HCT116 (cell line): ENCODE measurements at regions not wholly inside any gene's neighbourhood (a gene's known extent, or its start where the extent isn't known, plus 50 kb on each side); places are given as distances from the start of the nearest gene placed in this dataset.

ENCODE experiments used
- ATAC-seq: fragments of 200-7000 bp; cut with Tn5 transposase; 2 replicates; pipeline ENCODE4 v1.9.1; 2020; ENCODE audit warnings: mild to moderate bottlenecking, moderate library complexity
- BruUV-seq: library from RNA; stranded (reverse); fragments of 400-500 nt; replicated peaks from 2 replicates; lab custom pipeline; 2021; lab: Mats Ljungman, UMichigan
- CTCF ChIA-PET: fragments of 300-600 bp; sonication (Branson Sonifier 250); formaldehyde crosslinking; loops from one replicate; lab custom pipeline; 2021; ENCODE audit warnings: antibody characterized with exemption; lab: Charles Lee
- POLR2A ChIA-PET: fragments of 300-600, 350-600 bp; sonication (Branson Sonifier 250); formaldehyde crosslinking; loops from one replicate; lab custom pipeline; 2021; ENCODE audit warnings: antibody characterized with exemption; lab: Charles Lee
- RAD21 ChIA-PET, 2 experiments: fragments of 300-600 bp; sonication (Branson Sonifier 250); formaldehyde crosslinking; loops; one replicate each; lab custom pipeline; 2023; ENCODE audit warnings: low total read pairs in 2 of 2; ENCODE audit not compliant: uncharacterized antibody in 2 of 2, unreplicated experiment in 2 of 2, low non-redundant PET in 1 of 2; lab: Charles Lee
- DNase-seq: peaks from one replicate; pipeline ENCODE4 v3.0.0-alpha.2; 2010; ENCODE audit warnings: low read depth, low spot score
- H2AFZ ChIP-seq: fragments of 200-600 bp; shearing (Covaris generic), sonication (generic); 2 replicates; pipeline ENCODE4 v1.6.1; 2017; ENCODE audit warnings: low read depth, mixed run types, mixed read lengths, antibody characterized with exemption, low read length; ENCODE audit not compliant: poor library complexity, severe bottlenecking
- H3K27ac ChIP-seq: 2 replicates; pipeline ENCODE4 v1.5.1; 2012; ENCODE audit warnings: low read depth, low read length
- H3K27me3 ChIP-seq: fragments of 200-600 bp; sonication (generic); 2 replicates; pipeline ENCODE4 v1.6.1; 2016; ENCODE audit warnings: mixed run types, low read length, mixed read lengths; ENCODE audit not compliant: insufficient read depth
- H3K36me3 ChIP-seq, 2 experiments: fragments of 200-500 bp in 1 of 2; fragments of 200-600 bp in 1 of 2; sonication (Bioruptor generic) in 1 of 2; sonication (generic) in 1 of 2; 2 replicates each; pipeline versions ENCODE4 v1.5.1 to v1.6.1; 2014 to 2016; ENCODE audit warnings: low read length in 2 of 2, inconsistent platforms in 1 of 2, mixed read lengths in 1 of 2, mixed run types in 1 of 2; ENCODE audit not compliant: insufficient read depth in 2 of 2, control insufficient read depth in 1 of 2
- H3K4me1 ChIP-seq, 2 experiments: fragments of 200-600 bp in 1 of 2; sonication (generic) in 1 of 2; 2 replicates each; pipeline versions ENCODE4 v1.5.1 to v1.6.1; 2012 to 2017; ENCODE audit warnings: low read length in 2 of 2, inconsistent platforms in 1 of 2, mild to moderate bottlenecking in 1 of 2, mixed read lengths in 1 of 2, mixed run types in 1 of 2, moderate library complexity in 1 of 2; ENCODE audit not compliant: insufficient read depth in 2 of 2, control insufficient read depth in 1 of 2
- H3K4me2 ChIP-seq: fragments of 200-600 bp; sonication (generic); 2 replicates; pipeline ENCODE4 v1.6.1; 2017; ENCODE audit warnings: mixed run types, low read length, mixed read lengths
- H3K4me3 ChIP-seq, 2 experiments: fragments of 200-600 bp in 1 of 2; sonication (generic) in 1 of 2; replicated peaks in 1 of 2; 2 replicates each; pipeline ENCODE4 v1.5.1; 2011 to 2016; ENCODE audit warnings: low read length in 2 of 2, control low read depth in 1 of 2, low read depth in 1 of 2, mild to moderate bottlenecking in 1 of 2, mixed read lengths in 1 of 2, mixed run types in 1 of 2
- H3K79me2 ChIP-seq: fragments of 200-600 bp; sonication (generic); 2 replicates; pipeline ENCODE4 v1.6.1; 2017; ENCODE audit warnings: mild to moderate bottlenecking, mixed run types, low read length, moderate library complexity, mixed read lengths; ENCODE audit not compliant: insufficient read depth
- H3K9ac ChIP-seq: fragments of 200-600 bp; sonication (generic); 2 replicates; pipeline ENCODE4 v1.6.1; 2016; ENCODE audit warnings: low read length, mixed read lengths
- H3K9me2 ChIP-seq: fragments of 200-600 bp; sonication (generic), shearing (Covaris generic); 2 replicates; pipeline ENCODE4 v1.6.1; 2017; ENCODE audit warnings: mixed run types, mild to moderate bottlenecking, moderate library complexity; ENCODE audit not compliant: insufficient read depth
- H3K9me3 ChIP-seq, 2 experiments: fragments of 200-500 bp in 1 of 2; fragments of 200-600 bp in 1 of 2; sonication (Bioruptor generic) in 1 of 2; sonication (generic) in 1 of 2; 2 replicates each; pipeline ENCODE4 v1.6.1; 2014 to 2017; ENCODE audit warnings: low read length in 2 of 2, mixed read lengths in 2 of 2, inconsistent platforms in 1 of 2, low read depth in 1 of 2, mild to moderate bottlenecking in 1 of 2, mixed run types in 1 of 2, moderate library complexity in 1 of 2; ENCODE audit not compliant: control insufficient read depth in 1 of 2, insufficient read depth in 1 of 2
- H4K20me1 ChIP-seq: fragments of 200-600 bp; sonication (generic), shearing (Covaris generic); 2 replicates; pipeline ENCODE4 v1.6.1; 2017; ENCODE audit warnings: mixed run types, mild to moderate bottlenecking, moderate library complexity; ENCODE audit not compliant: insufficient read depth
- CBX3 ChIP-seq: IDR thresholded peaks from 2 replicates; pipeline ENCODE4 v1.6.1; 2012; ENCODE audit warnings: low read depth
- CEBPB ChIP-seq: IDR thresholded peaks from 2 replicates; pipeline ENCODE4 v1.6.1; 2012; ENCODE audit warnings: low read depth
- EGR1 ChIP-seq: IDR thresholded peaks from 2 replicates; pipeline ENCODE4 v1.6.1; 2012; ENCODE audit warnings: low read depth
- ELF1 ChIP-seq: IDR thresholded peaks from 2 replicates; pipeline ENCODE4 v1.6.1; 2012; ENCODE audit warnings: low read depth, borderline replicate concordance
- EZH2phosphoT487 ChIP-seq: fragments of 200-600 bp; IDR thresholded peaks from 2 replicates; pipeline ENCODE4 v1.6.1; 2018; ENCODE audit warnings: antibody characterized with exemption, borderline replicate concordance
- FOSL1 ChIP-seq: IDR thresholded peaks from 2 replicates; pipeline ENCODE4 v1.6.1; 2012; ENCODE audit warnings: low read depth
- MAX ChIP-seq: IDR thresholded peaks from 2 replicates; pipeline ENCODE4 v1.6.1; 2012
- SIN3A ChIP-seq: IDR thresholded peaks from 2 replicates; pipeline ENCODE4 v1.6.1; 2012; ENCODE audit warnings: low read depth
- SP1 ChIP-seq: IDR thresholded peaks from 2 replicates; pipeline ENCODE4 v1.6.1; 2012; ENCODE audit warnings: low read depth
- TCF7L2 ChIP-seq: IDR thresholded peaks from 2 replicates; pipeline ENCODE4 v1.7.0; 2011; ENCODE audit warnings: borderline replicate concordance, inconsistent platforms; ENCODE audit not compliant: insufficient read depth, insufficient read length; ENCODE audit errors: extremely low read depth
- YY1 ChIP-seq: IDR thresholded peaks from 2 replicates; pipeline ENCODE4 v1.6.1; 2011; ENCODE audit warnings: low read length, low read depth, moderate library complexity, mild to moderate bottlenecking; ENCODE audit not compliant: insufficient replicate concordance; ENCODE audit errors: extremely low read depth
- ZFX ChIP-seq: fragments of 450-650 bp; IDR thresholded peaks from 2 replicates; pipeline ENCODE4 v1.6.1; 2017
- ZNF274 ChIP-seq: fragments of 200-500 bp; sonication (Bioruptor generic); IDR thresholded peaks from 2 replicates; pipeline ENCODE4 v1.6.1; 2014; ENCODE audit warnings: mild to moderate bottlenecking, low read depth, low read length, inconsistent platforms
- intact Hi-C: fragments of 100-400 bp; cut with micrococcal nuclease; formaldehyde crosslinking; loops from 2 replicates; pipeline ENCODE4 v1.10.0; 2022
- TF ChIP-seq, protein P1 (sequence below): IDR thresholded peaks from 2 replicates; pipeline ENCODE4 v1.6.1; 2011; ENCODE audit warnings: mild to moderate bottlenecking, low read length, moderate library complexity; ENCODE audit not compliant: insufficient replicate concordance; ENCODE audit errors: extremely low read depth

DNA sequence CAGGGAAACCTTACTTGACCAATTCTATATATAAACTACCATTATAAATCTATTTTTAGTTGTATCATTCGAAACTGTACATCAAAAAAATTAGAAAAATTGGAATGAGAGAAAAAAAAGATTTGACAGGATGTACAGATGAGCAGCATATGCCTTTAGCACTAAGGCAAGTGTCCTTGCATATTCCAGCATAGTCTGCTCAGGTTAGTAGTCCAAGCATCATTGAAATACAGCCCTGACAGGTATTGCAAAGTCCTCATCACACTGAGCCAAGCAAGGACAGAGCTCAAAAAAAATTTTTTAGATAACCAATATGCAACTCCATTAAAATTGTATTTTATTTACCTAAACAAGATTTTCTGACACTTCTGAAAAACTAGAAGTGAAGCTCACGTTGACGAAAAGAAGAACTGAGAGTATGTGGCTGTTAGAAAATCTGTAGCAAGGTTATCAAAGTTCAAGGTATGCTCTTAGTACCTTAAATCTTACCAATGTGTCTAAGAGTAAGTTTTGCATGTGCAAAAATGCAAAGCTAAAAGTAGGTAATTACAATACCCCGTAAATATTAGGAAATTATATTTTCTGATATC lies 465.6 kb upstream of the ADGRL4 start:
- no peaks in the 10 kb centered on the region for H3K27me3 ChIP-seq
- no peak overlapping the region for H3K4me3 ChIP-seq
- BruUV-seq: no TSS peak
- ChIA-PET CTCF (no interaction called here), POLR2A (interaction anchor here (0.6 kb wide), 1 partner anchor 983 kb away, joined by 6 read pairs; no protein-coding TSS in a partner anchor), RAD21 (no interaction called here)
- no peaks in the 10 kb centered on the region for H3K9me3 ChIP-seq
- H3K79me2 ChIP-seq: no peaks in the 10 kb centered on the region
- H3K9me2 ChIP-seq: no peaks in the 10 kb centered on the region
- no peaks in the 10 kb centered on the region for H3K36me3 ChIP-seq
- TF ChIP-seq SP1: no peak
- no peak overlapping the region for H3K9ac ChIP-seq
- no peak overlapping the region for H3K27ac ChIP-seq
- no peaks in the 10 kb centered on the region for H4K20me1 ChIP-seq
- no peak overlapping the region for H2AFZ ChIP-seq
- no peaks in the 10 kb centered on the region for H3K4me1 ChIP-seq
- DNase-seq (no peak), ATAC-seq (no peak)
- H3K4me2 ChIP-seq: no peak overlapping the region
- intact Hi-C loops: no loop called here

DNA sequence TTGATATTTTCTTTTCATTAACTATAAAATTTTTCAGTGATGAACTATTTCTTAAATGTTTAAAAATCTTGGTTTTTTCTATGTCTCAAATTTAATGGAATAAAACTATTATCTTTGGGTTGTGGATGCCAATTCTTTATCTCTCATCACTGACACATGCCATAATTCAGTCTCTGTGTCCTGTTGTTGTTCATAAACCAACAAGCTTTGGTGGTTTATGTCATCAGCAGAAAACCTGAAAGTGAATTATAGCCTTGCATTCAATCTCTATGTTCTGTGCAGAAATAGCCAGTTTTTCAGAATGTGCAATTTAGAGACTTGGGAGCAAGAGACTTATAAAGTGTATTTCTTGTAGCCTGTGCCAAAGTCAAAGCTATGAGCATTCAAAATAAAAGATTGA lies 462.6 kb upstream of the ADGRL4 start:
- intact Hi-C loops: no loop called here
- H3K9ac ChIP-seq: no peak overlapping the region
- H3K9me3 ChIP-seq: no peaks in the 10 kb centered on the region
- no peak overlapping the region for H3K4me2 ChIP-seq
- H3K9me2 ChIP-seq: no peaks in the 10 kb centered on the region
- no peaks in the 10 kb centered on the region for H3K4me1 ChIP-seq
- no peaks in the 10 kb centered on the region for H3K36me3 ChIP-seq
- H3K27me3 ChIP-seq: no peaks in the 10 kb centered on the region
- no peak overlapping the region for H3K27ac ChIP-seq
- H4K20me1 ChIP-seq: no peaks in the 10 kb centered on the region
- TF ChIP-seq EGR1 (no peak), EZH2phosphoT487 (no peak), ZNF274 (no peak), CBX3 (no peak), ZFX (no peak), YY1 (no peak), CEBPB (no peak), SP1 (no peak), TCF7L2 (no peak), ELF1 (no peak), MAX (no peak), FOSL1 (no peak), SIN3A (no peak)
- TF ChIP-seq, protein P1, sequence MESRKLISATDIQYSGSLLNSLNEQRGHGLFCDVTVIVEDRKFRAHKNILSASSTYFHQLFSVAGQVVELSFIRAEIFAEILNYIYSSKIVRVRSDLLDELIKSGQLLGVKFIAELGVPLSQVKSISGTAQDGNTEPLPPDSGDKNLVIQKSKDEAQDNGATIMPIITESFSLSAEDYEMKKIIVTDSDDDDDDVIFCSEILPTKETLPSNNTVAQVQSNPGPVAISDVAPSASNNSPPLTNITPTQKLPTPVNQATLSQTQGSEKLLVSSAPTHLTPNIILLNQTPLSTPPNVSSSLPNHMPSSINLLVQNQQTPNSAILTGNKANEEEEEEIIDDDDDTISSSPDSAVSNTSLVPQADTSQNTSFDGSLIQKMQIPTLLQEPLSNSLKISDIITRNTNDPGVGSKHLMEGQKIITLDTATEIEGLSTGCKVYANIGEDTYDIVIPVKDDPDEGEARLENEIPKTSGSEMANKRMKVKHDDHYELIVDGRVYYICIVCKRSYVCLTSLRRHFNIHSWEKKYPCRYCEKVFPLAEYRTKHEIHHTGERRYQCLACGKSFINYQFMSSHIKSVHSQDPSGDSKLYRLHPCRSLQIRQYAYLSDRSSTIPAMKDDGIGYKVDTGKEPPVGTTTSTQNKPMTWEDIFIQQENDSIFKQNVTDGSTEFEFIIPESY: no peak
- ATAC-seq: no peak
- no peak for DNase-seq
- ChIA-PET CTCF (no interaction called here), POLR2A (no interaction called here), RAD21 (no interaction called here)
- BruUV-seq: no TSS peak
- no peak overlapping the region for H2AFZ ChIP-seq
- no peak overlapping the region for H3K4me3 ChIP-seq
- no peaks in the 10 kb centered on the region for H3K79me2 ChIP-seq
